ENCODE measurements at regions not wholly inside any gene's neighbourhood (a gene's known extent, or its start where the extent isn't known, plus 50 kb on each side); places are given as distances from the start of the nearest gene placed in this dataset.

GRCh38 chr2:56934866-56935265 lies 751.1 kb downstream of the CCDC85A start:
- H3K56ac ChIP-seq (replicated peaks; ENCODE audit: insufficient read length, low read depth, low read length), result no peak overlapping the region
- TF ChIP-seq SAP30 (IDR thresholded peaks at IDR 0.05; ENCODE audit: insufficient read depth, insufficient replicate concordance, low read length) (no peak), SP1 (IDR thresholded peaks at IDR 0.05; ENCODE audit: low read depth, low read length) (no peak), EP300 (IDR thresholded peaks at IDR 0.05; ENCODE audit: borderline replicate concordance in 1 of 2, low read depth in 2 of 2, low read length in 2 of 2) (no peak), RBBP5 (IDR thresholded peaks at IDR 0.05; ENCODE audit: borderline replicate concordance, low read depth, low read length) (no peak), TCF12 (IDR thresholded peaks at IDR 0.05; ENCODE audit: low read depth, low read length) (no peak), CTCF (IDR thresholded peaks at IDR 0.05; ENCODE audit: control extremely low read depth in 1 of 3, insufficient read depth in 1 of 3, low read depth in 1 of 3, low read length in 3 of 3) (no peak)
- no peaks in the 10 kb centered on the region for H3K36me3 ChIP-seq (ENCODE audit: control insufficient read depth in 2 of 4, insufficient read depth in 4 of 4, low read length in 3 of 4)
- H3K14ac ChIP-seq (ENCODE audit: insufficient read length), result no peak overlapping the region
- H3K79me2 ChIP-seq (ENCODE audit: control insufficient read depth in 1 of 2, insufficient read depth in 2 of 2, low read length in 2 of 2), result no peaks in the 10 kb centered on the region
- H3K27me3 ChIP-seq (replicated peaks in 1 of 4; ENCODE audit: control insufficient read depth in 3 of 4, extremely low read depth in 1 of 4, insufficient read depth in 3 of 4, low read length in 3 of 4), result no peaks in the 10 kb centered on the region
- no peak overlapping the region for H2BK15ac ChIP-seq (ENCODE audit: low read length)
- H2BK12ac ChIP-seq (ENCODE audit: low read depth, low read length), result no peak overlapping the region
- peaks cover 0 to 4% (median 3%) of the 10 kb centered on the region in 4 experiments; a peak in 3 of 7 replicates for H3K4me1 ChIP-seq (replicated peaks in 1 of 4; ENCODE audit: control insufficient read depth in 3 of 4, insufficient read depth in 4 of 4, low read length in 3 of 4)
- no peak overlapping the region for H4K8ac ChIP-seq (ENCODE audit: extremely low read depth, insufficient read depth, low read length)
- CTCF ChIA-PET (ENCODE audit: partially characterized antibody), result no interaction called here
- WGBS, 2 experiments (ENCODE audit: extremely low coverage in 1 of 2, insufficient coverage in 1 of 2, insufficient read length in 1 of 2, insufficient replicate concordance in 2 of 2, low coverage in 1 of 2, low lambda C conversion rate in 2 of 2, missing lambda C conversion rate in 1 of 2), result 95% methylated on average over 1 of the region's 1 CpG; no CpG with 5 or more reads in 1 of the 2 experiments
- no peak overlapping the region for H3K4ac ChIP-seq (replicated peaks; ENCODE audit: insufficient read length, low read depth, low read length)
- H3K9me3 ChIP-seq (ENCODE audit: insufficient read depth in 2 of 2, low read depth in 1 of 2, low read length in 1 of 2), result no peaks in the 10 kb centered on the region
- H2AFZ ChIP-seq (ENCODE audit: low read length), result no peak overlapping the region
- no peak overlapping the region for H3K4me3 ChIP-seq (ENCODE audit: extremely low read depth in 1 of 4, insufficient read depth in 2 of 4, low read depth in 3 of 4, low read length in 4 of 4)
- no peaks in the 10 kb centered on the region for H3K79me1 ChIP-seq (ENCODE audit: low read depth, low read length)
- H2BK120ac ChIP-seq (replicated peaks; ENCODE audit: low read depth, low read length), result no peak overlapping the region
- H2AK5ac ChIP-seq (ENCODE audit: low read depth, low read length), result no peak overlapping the region
- H4K5ac ChIP-seq (ENCODE audit: insufficient read length, low read depth, low read length), result no peak overlapping the region
- no peak overlapping the region for H3K23ac ChIP-seq (ENCODE audit: insufficient read length)
- no peak overlapping the region for H3K9ac ChIP-seq (replicated peaks in 1 of 4; ENCODE audit: extremely low read depth in 1 of 4, low read depth in 3 of 4, low read length in 3 of 4)
- H3K4me2 ChIP-seq (ENCODE audit: insufficient read depth in 1 of 2, low read depth in 2 of 2, low read length in 2 of 2), result no peak overlapping the region
- DNase-seq (ENCODE audit: low read depth in 1 of 2, low spot score in 2 of 2) (no peak), FAIRE-seq (no peak)
- POLR2A ChIA-PET (ENCODE audit: partially characterized antibody), result no interaction called here
- no peak overlapping the region for H3K18ac ChIP-seq (ENCODE audit: extremely low read depth, low read length)
- H4K20me1 ChIP-seq (replicated peaks in 1 of 2; ENCODE audit: control insufficient read depth in 1 of 2, insufficient read depth in 2 of 2, low read length in 2 of 2), result no peaks in the 10 kb centered on the region
- no peak overlapping the region for H4K91ac ChIP-seq (replicated peaks; ENCODE audit: insufficient read length, low read length)
- no peak overlapping the region for H3K27ac ChIP-seq (ENCODE audit: low read depth, low read length)
- no peaks in the 10 kb centered on the region for H3K23me2 ChIP-seq (ENCODE audit: low read depth, low read length)
- H2BK20ac ChIP-seq (ENCODE audit: low read length), result no peak overlapping the region
- no peak overlapping the region for H2BK5ac ChIP-seq (ENCODE audit: low read depth, low read length)

Data from H1 (cell line).